Epithelial cell of esophagus (primary cell): ENCODE measurements at regions not wholly inside any gene's neighbourhood (a gene's known extent, or its start where the extent isn't known, plus 50 kb on each side); places are given as distances from the start of the nearest gene placed in this dataset.
A peak's percentile ranks its signal among the peaks of the same experiment; 100 is the strongest.

Experiments
- DNase-seq: peaks from one replicate; pipeline ENCODE4 v3.0.0; 2010; ENCODE audit warnings: low read depth
- H3K4me3 ChIP-seq: 2 replicates; pipeline ENCODE4 v1.5.1; 2011; ENCODE audit warnings: mild to moderate bottlenecking, low read length, control low read depth
- TF ChIP-seq, protein P1 (sequence below): IDR thresholded peaks from 2 replicates; pipeline ENCODE4 v1.5.1; 2011; ENCODE audit warnings: low read depth, mild to moderate bottlenecking, low read length, control low read depth, inconsistent platforms; ENCODE audit not compliant: insufficient read depth; ENCODE audit errors: missing control alignments

- DNase-seq = no peak
- TF ChIP-seq, protein P1, sequence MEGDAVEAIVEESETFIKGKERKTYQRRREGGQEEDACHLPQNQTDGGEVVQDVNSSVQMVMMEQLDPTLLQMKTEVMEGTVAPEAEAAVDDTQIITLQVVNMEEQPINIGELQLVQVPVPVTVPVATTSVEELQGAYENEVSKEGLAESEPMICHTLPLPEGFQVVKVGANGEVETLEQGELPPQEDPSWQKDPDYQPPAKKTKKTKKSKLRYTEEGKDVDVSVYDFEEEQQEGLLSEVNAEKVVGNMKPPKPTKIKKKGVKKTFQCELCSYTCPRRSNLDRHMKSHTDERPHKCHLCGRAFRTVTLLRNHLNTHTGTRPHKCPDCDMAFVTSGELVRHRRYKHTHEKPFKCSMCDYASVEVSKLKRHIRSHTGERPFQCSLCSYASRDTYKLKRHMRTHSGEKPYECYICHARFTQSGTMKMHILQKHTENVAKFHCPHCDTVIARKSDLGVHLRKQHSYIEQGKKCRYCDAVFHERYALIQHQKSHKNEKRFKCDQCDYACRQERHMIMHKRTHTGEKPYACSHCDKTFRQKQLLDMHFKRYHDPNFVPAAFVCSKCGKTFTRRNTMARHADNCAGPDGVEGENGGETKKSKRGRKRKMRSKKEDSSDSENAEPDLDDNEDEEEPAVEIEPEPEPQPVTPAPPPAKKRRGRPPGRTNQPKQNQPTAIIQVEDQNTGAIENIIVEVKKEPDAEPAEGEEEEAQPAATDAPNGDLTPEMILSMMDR = no peak
- no peak overlapping the region for H3K4me3 ChIP-seq
Observed at GRCh38 chr5:18095061-18095460, 460.8 kb downstream of the TAF11L14 start.

- DNase-seq = no peak
- H3K4me3 ChIP-seq = no peak overlapping the region
- TF ChIP-seq, protein P1 = no peak
Observed at GRCh38 chr5:18097817-18098216, 463.6 kb downstream of the TAF11L14 start.

GRCh38 chr5:18098691-18099090 lies 464.4 kb downstream of the TAF11L14 start:
- TF ChIP-seq, protein P1 = no peak
- no peak for DNase-seq
- H3K4me3 ChIP-seq = no peak overlapping the region

GRCh38 chr5:18099261-18099660 lies 465.0 kb downstream of the TAF11L14 start:
- H3K4me3 ChIP-seq = no peak overlapping the region
- TF ChIP-seq, protein P1 = no peak
- DNase-seq = no peak

GRCh38 chr5:18101532-18101931 lies 467.3 kb downstream of the TAF11L14 start:
- H3K4me3 ChIP-seq = no peak overlapping the region
- TF ChIP-seq, protein P1 = no peak
- DNase-seq = no peak

DNA sequence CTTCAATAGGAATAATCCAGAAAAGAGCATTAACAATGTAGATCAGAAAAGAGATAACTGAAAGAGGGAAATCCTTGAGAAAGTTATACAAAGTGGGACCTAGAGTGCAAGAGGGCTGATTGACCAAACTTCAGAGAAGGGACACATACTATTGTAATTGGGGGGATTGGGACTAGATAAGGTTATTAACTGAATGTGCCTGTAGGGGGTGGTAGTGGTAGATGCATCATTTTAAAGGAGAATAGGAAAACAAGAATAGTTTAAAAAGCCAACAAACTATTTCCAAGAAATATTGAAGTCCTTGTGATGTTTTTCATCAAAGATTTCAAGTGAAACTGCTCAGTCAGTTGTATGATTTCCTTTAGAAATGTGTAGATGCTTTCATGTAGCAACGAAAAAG lies 468.5 kb downstream of the TAF11L14 start:
- DNase-seq = no peak
- TF ChIP-seq, protein P1 = no peak
- H3K4me3 ChIP-seq = no peak overlapping the region

DNA sequence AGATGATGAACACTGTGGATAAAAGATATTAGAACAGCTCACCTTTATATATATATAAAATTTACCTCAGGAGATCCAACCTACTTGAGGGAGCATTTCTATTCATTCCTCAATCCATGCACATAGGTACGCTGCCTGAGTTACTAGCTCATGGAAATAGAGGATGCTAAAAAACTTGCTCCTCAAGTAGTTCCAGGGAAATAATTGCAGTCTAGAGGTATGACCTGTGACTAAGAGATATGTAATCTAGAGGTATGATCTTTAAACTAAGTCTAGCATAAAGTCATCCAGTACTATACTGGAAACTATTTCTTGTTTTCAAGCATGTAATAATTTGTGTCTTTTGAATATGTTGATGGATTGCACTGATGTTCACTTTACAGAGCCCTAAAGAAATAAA lies 471.2 kb downstream of the TAF11L14 start:
- DNase-seq = peak; percentile 54
- no peak overlapping the region for H3K4me3 ChIP-seq
- TF ChIP-seq, protein P1 = no peak
